ENCODE measurements at regions not wholly inside any gene's neighbourhood (a gene's known extent, or its start where the extent isn't known, plus 50 kb on each side); places are given as distances from the start of the nearest gene placed in this dataset.
"Not testable (repeated sequence)": the region's sequence is repeated elsewhere in the genome, so short reads cannot be mapped to it uniquely, and the experiment has no call there.

DNA sequence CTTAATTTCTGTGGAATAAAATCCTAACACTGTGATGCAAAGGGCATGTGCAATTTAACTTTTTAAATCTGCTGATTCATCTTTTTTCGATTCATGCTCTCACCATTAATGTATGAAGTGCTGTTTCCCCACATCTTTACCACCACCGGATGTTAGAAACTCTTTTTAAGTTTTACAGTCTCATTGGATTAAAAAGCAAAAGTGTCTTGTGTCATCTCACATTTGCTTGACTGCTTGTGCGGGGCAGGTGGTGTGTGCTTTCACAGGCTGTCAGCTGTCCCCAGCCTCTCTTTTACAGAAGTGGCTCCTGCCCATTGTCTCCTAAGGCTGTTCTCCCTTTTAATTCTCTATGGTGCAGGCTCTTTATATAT is 71.4 kb downstream of the ARHGAP11B start:
- TF ChIP-seq POLR2A (IDR thresholded peaks at IDR 0.05; ENCODE audit: extremely low read depth, insufficient read length): not testable (repeated sequence)
- TF ChIP-seq, protein P1, sequence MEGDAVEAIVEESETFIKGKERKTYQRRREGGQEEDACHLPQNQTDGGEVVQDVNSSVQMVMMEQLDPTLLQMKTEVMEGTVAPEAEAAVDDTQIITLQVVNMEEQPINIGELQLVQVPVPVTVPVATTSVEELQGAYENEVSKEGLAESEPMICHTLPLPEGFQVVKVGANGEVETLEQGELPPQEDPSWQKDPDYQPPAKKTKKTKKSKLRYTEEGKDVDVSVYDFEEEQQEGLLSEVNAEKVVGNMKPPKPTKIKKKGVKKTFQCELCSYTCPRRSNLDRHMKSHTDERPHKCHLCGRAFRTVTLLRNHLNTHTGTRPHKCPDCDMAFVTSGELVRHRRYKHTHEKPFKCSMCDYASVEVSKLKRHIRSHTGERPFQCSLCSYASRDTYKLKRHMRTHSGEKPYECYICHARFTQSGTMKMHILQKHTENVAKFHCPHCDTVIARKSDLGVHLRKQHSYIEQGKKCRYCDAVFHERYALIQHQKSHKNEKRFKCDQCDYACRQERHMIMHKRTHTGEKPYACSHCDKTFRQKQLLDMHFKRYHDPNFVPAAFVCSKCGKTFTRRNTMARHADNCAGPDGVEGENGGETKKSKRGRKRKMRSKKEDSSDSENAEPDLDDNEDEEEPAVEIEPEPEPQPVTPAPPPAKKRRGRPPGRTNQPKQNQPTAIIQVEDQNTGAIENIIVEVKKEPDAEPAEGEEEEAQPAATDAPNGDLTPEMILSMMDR (IDR thresholded peaks at IDR 0.05; ENCODE audit: low read depth, low read length): not testable (repeated sequence)

All from NB4 (cell line).